Left forelimb (tissue), 1 donor: ENCODE measurements at regions not wholly inside any gene's neighbourhood (a gene's known extent, or its start where the extent isn't known, plus 50 kb on each side); places are given as distances from the start of the nearest gene placed in this dataset.

Experiments used
- DNase-seq: peaks from one replicate; pipeline ENCODE4 v3.0.0-alpha.2; 2018; ENCODE audit warnings: low spot score

- no peak for DNase-seq
These were observed 133.2 kb downstream of the AQP9 start for GRCh38 chr15:58271410-58271809.

GRCh38 chr15:58273104-58273503 lies 134.9 kb downstream of the AQP9 start:
- no peak for DNase-seq

- DNase-seq, result no peak
These were observed 136.7 kb downstream of the AQP9 start for GRCh38 chr15:58274885-58275284.

GRCh38 chr15:58275785-58276184 lies 137.6 kb downstream of the AQP9 start:
- DNase-seq, result no peak

DNA sequence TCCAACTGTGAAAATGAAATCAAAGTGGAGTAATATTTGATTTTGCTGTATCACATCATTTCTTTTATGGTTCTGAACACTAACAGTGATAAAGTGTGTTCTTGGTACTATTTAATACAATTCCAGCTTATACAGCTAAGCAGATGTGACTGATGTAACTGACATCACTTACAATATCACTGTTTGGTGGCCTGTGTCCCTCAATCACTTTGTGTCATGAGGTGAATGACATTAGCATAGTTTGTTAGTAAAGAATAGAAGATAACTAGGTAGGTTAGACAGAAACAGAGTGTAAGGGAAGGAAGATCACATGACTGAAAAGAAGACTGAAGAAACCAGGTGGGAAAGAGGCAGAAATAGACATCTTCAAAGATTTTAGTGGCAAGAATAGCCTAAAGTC lies 138.7 kb downstream of the AQP9 start:
- DNase-seq, result no peak

GRCh38 chr15:58277333-58277732 lies 139.2 kb downstream of the AQP9 start:
- DNase-seq, result no peak

DNA sequence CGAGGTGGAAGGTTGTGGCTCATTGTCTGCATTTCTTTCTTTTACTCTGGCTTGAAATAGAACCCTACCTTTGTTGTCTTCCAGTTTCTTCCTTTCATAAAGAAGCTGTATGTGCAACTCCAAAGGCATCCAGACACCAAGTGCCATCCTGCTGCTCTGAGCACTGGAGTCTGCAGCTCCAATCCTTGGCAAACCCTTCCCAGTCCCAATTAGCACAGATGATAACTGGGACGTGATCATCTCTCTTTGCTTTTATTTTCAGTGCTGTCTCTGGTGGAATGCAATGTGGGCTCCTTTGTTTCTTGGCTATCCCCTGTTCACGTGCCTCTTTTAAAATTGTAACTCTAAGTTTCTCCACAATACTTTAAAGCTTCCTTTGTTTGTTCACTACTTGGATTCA lies 140.9 kb downstream of the AQP9 start:
- DNase-seq, result no peak

GRCh38 chr15:58279654-58280053 lies 141.5 kb downstream of the AQP9 start:
- DNase-seq, result no peak

DNA sequence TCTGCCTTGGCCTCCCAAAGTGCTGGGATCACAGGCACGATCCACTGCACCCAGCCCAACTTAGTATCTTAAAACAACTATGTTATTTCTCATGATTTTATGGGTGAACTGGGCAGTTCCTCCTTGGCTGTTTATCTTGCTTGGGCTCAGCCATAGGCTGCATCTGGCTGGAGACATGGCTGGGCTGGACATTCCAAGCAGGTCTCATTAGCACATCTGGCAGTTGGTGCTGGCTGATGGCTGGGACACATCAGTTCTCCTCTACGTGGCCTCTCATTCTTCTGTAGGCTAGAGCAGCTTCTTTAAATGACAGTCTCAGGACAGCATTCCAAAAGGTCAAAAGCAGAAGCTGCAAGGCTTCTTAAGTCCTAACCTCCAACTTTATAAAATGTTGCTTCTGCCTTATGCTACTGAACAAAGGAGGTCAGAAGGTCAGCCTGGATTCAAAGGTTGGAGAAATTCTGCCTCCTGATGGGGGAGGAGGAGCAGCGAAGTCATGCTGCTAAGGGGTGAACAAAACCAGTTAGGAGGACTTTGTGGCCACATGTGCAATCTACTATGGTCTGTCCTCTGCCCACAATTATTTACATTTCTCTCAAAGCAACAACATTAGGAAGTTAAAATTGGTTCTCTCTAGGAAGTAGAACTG lies 144.0 kb downstream of the AQP9 start:
- no peak for DNase-seq

- DNase-seq, result no peak
These were observed 145.1 kb downstream of the AQP9 start for GRCh38 chr15:58283302-58283701.

- DNase-seq, result no peak
These were observed 146.1 kb downstream of the AQP9 start for GRCh38 chr15:58284293-58284692.

GRCh38 chr15:58285212-58285920 lies 146.4 kb upstream of the LIPC start:
- no peak for DNase-seq

DNA sequence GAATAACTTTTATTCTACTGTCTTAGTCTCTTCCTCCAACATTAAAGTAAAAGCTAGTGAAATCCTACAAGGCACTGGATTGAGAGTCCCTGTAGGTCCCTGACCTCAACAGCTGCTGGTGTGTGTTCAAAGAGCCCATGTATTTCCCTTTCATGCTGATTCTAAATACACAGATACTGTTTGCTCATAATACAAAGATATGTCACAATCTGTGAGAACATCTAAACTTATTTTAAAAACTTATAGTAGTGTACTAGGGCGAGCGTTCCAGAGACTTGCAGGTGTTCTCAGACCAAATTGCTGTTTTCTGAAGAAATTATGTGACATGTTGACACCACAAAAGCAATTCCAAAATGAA lies 145.9 kb upstream of the LIPC start:
- no peak for DNase-seq

- no peak for DNase-seq
These were observed 145.3 kb upstream of the LIPC start for GRCh38 chr15:58286523-58286922.

DNA sequence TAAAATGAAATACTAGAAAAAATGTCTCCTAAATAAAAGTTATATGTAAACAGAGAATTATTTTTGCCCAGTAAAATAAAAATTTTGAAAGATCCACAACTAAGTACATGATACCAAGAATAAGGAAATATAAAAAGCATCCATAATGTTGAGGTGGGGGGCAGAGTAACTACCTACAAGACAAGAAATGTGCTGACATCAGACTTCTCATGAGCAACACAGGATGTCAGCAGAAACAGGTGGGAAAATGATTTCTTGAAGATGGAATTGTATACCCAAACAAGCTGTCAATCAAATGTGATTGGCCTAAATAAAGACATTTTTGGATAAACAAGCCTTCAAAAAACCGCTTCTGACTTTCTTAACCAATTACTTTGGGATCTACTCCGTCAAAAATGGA lies 143.9 kb upstream of the LIPC start:
- no peak for DNase-seq

DNA sequence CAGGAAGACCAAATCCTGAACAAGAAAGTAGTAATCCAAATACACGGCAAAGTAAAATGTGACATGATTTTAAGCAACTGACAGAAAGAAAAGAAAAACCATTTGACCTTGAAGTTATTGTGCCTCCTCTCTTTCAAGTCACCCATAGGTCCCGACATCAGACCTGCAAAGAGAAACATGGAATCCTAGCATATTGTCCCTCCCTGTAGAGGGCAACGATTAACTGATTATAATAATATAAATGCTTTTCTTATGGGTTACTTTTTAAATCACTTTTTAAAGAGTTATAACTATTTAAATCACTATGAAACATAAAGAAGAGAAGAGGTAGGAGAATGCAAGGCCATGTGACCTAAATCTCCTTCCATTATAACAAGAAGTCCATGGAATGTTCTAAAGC lies 143.2 kb upstream of the LIPC start:
- no peak for DNase-seq

DNA sequence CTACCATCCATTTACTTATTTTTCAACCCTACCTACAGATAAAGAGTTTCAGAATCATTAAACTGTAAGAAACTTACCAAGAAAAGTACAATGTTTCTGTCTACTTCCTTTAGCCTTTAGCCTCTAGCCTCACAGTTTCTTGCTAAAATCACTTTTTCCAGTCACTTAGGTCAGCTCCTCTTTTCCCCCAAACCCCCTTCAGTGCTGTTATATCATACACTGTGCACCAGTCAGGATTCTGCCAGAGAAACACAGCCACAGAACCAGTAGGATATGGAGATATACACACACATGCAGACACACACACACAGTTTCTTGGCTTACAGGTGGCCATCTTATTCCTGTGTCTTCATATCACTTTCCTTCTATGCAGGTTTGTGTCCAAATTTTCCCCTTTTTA lies 139.9 kb upstream of the LIPC start:
- no peak for DNase-seq

- no peak for DNase-seq
These were observed 139.0 kb upstream of the LIPC start for GRCh38 chr15:58292751-58293175.

GRCh38 chr15:58293622-58294550 lies 137.9 kb upstream of the LIPC start:
- DNase-seq, result no peak

DNA sequence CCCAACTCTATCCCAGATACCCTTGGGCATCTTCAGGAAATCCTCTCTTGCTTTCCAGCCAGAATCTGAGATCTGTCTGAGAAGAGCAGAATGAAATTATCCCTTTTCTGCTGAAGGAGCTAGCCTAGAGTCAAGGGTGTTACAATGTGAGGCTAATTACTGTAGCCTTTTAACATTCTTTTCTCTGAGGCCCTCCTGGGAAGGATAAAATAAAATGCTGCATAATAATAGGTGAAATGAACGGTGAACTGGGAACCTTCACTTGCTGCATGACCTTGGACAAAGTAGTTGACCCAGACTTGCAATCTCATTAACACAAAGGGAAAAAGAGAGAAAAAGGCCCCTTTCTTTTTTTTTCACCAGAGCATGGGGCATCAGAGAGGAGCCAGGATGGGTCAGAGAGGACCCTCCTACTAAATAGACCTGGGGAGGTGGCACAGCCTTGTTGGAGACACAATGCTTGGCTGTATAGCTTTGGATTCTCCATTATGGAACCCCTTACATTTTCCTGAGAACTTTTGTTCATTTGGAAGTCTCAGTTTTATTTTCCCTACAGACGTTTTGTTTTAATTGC lies 137.0 kb upstream of the LIPC start:
- DNase-seq, result no peak

GRCh38 chr15:58295637-58296215 lies 136.1 kb upstream of the LIPC start:
- no peak for DNase-seq

GRCh38 chr15:58296276-58296675 lies 135.5 kb upstream of the LIPC start:
- no peak for DNase-seq
